Activated T-cell treated with anti-CD3 and anti-CD28 coated beads, Interleukin-2, amount 50 U/mL, for 4 hours (primary cell): ENCODE measurements at regions not wholly inside any gene's neighbourhood (a gene's known extent, or its start where the extent isn't known, plus 50 kb on each side); places are given as distances from the start of the nearest gene placed in this dataset.

Experiments
- ATAC-seq, 2 donors: fragments of 200-7000 bp; cut with Tn5 transposase; one replicate each; pipeline ENCODE4 v1.10.0; 2021
- DNase-seq: peaks from one replicate; pipeline ENCODE4 v3.0.0-alpha.2; 2020
- H3K27me3 Mint-ChIP-seq: one replicate; pipeline ENCODE4 v1.8.0; 2021; ENCODE audit warnings: low read depth, mixed read lengths
- H3K36me3 Mint-ChIP-seq: one replicate; pipeline ENCODE4 v1.8.0; 2022; ENCODE audit warnings: mixed read lengths; ENCODE audit not compliant: insufficient read depth
- H3K4me1 Mint-ChIP-seq: one replicate; pipeline ENCODE4 v1.8.0; 2021; ENCODE audit warnings: low read depth, mixed read lengths
- H3K4me3 Mint-ChIP-seq: one replicate; pipeline ENCODE4 v1.8.0; 2021; ENCODE audit warnings: mild to moderate bottlenecking, moderate library complexity, mixed read lengths
- H3K9me3 Mint-ChIP-seq: one replicate; pipeline ENCODE4 v1.8.0; 2021; ENCODE audit warnings: mixed read lengths

- no peak for DNase-seq
- no peak overlapping the region for H3K4me3 Mint-ChIP-seq
- no peaks in the 10 kb centered on the region for H3K36me3 Mint-ChIP-seq
- H3K9me3 Mint-ChIP-seq, result no peaks in the 10 kb centered on the region
- no peaks in the 10 kb centered on the region for H3K4me1 Mint-ChIP-seq
- ATAC-seq, result no peak
- peaks cover 30% of the 10 kb centered on the region for H3K27me3 Mint-ChIP-seq
Measured at GRCh38 chr2:20150110-20150706, 74.7 kb downstream of the SDC1 start.

- DNase-seq (no peak), ATAC-seq (no peak)
- no peaks in the 10 kb centered on the region for H3K9me3 Mint-ChIP-seq
- H3K4me1 Mint-ChIP-seq, result no peaks in the 10 kb centered on the region
- peaks cover 27% of the 10 kb centered on the region for H3K27me3 Mint-ChIP-seq
- no peak overlapping the region for H3K4me3 Mint-ChIP-seq
- no peaks in the 10 kb centered on the region for H3K36me3 Mint-ChIP-seq
Measured at GRCh38 chr2:20149703-20150030, 75.3 kb downstream of the SDC1 start.

GRCh38 chr2:20148923-20149702 lies 75.8 kb downstream of the SDC1 start:
- no peak overlapping the region for H3K4me3 Mint-ChIP-seq
- H3K9me3 Mint-ChIP-seq, result no peaks in the 10 kb centered on the region
- DNase-seq, result no peak

GRCh38 chr2:20148426-20148922 lies 76.5 kb downstream of the SDC1 start:
- Mint-ChIP-seq H3K4me3 (no peak overlapping the region), H3K27me3 (peaks cover 26% of the 10 kb centered on the region), H3K4me1 (no peaks in the 10 kb centered on the region), H3K9me3 (no peaks in the 10 kb centered on the region), H3K36me3 (no peaks in the 10 kb centered on the region)
- no peak for ATAC-seq
- DNase-seq, result no peak

More at GRCh38 chr2:20148923-20149702, 75.8 kb downstream of the SDC1 start:
- Mint-ChIP-seq H3K4me1 (no peaks in the 10 kb centered on the region), H3K36me3 (no peaks in the 10 kb centered on the region), H3K27me3 (peaks cover 26% of the 10 kb centered on the region)
- ATAC-seq, result no peak

GRCh38 chr2:20147351-20147750 lies 77.6 kb downstream of the SDC1 start:
- H3K4me3 Mint-ChIP-seq, result no peak overlapping the region
- no peak for ATAC-seq
- no peaks in the 10 kb centered on the region for H3K4me1 Mint-ChIP-seq
- no peak for DNase-seq
- H3K27me3 Mint-ChIP-seq, result peaks cover 22% of the 10 kb centered on the region
- no peaks in the 10 kb centered on the region for H3K9me3 Mint-ChIP-seq
- H3K36me3 Mint-ChIP-seq, result no peaks in the 10 kb centered on the region

- Mint-ChIP-seq H3K9me3 (no peaks in the 10 kb centered on the region), H3K4me3 (no peak overlapping the region), H3K27me3 (peaks cover 22% of the 10 kb centered on the region), H3K4me1 (no peaks in the 10 kb centered on the region), H3K36me3 (no peaks in the 10 kb centered on the region)
- DNase-seq (no peak), ATAC-seq (no peak)
Measured at GRCh38 chr2:20146401-20146800, 78.5 kb downstream of the SDC1 start.

- no peaks in the 10 kb centered on the region for H3K9me3 Mint-ChIP-seq
- H3K27me3 Mint-ChIP-seq, result peaks cover 16% of the 10 kb centered on the region
- peak in 1 of 2 donors; percentile 35 for ATAC-seq
- H3K36me3 Mint-ChIP-seq, result no peaks in the 10 kb centered on the region
- no peaks in the 10 kb centered on the region for H3K4me1 Mint-ChIP-seq
- H3K4me3 Mint-ChIP-seq, result no peak overlapping the region
- no peak for DNase-seq
Measured at GRCh38 chr2:20145497-20146193, 79.3 kb downstream of the SDC1 start.

GRCh38 chr2:20144861-20145260 lies 80.1 kb downstream of the SDC1 start:
- H3K4me3 Mint-ChIP-seq, result no peak overlapping the region
- ATAC-seq (no peak), DNase-seq (no peak)
- no peaks in the 10 kb centered on the region for H3K4me1 Mint-ChIP-seq
- no peaks in the 10 kb centered on the region for H3K9me3 Mint-ChIP-seq
- peaks cover 11% of the 10 kb centered on the region for H3K27me3 Mint-ChIP-seq
- H3K36me3 Mint-ChIP-seq, result no peaks in the 10 kb centered on the region

GRCh38 chr2:20144196-20144595 lies 80.7 kb downstream of the SDC1 start:
- Mint-ChIP-seq H3K27me3 (peaks cover 11% of the 10 kb centered on the region), H3K4me3 (no peak overlapping the region), H3K36me3 (no peaks in the 10 kb centered on the region), H3K9me3 (no peaks in the 10 kb centered on the region), H3K4me1 (no peaks in the 10 kb centered on the region)
- DNase-seq (no peak), ATAC-seq (no peak)

- H3K36me3 Mint-ChIP-seq, result no peaks in the 10 kb centered on the region
- H3K27me3 Mint-ChIP-seq, result peaks cover 9% of the 10 kb centered on the region
- H3K4me3 Mint-ChIP-seq, result no peak overlapping the region
- ATAC-seq (no peak), DNase-seq (no peak)
- no peaks in the 10 kb centered on the region for H3K9me3 Mint-ChIP-seq
- H3K4me1 Mint-ChIP-seq, result no peaks in the 10 kb centered on the region
Measured at GRCh38 chr2:20143263-20143662, 81.7 kb downstream of the SDC1 start.

- Mint-ChIP-seq H3K4me3 (no peak overlapping the region), H3K36me3 (no peaks in the 10 kb centered on the region), H3K27me3 (peaks cover 6% of the 10 kb centered on the region), H3K9me3 (no peaks in the 10 kb centered on the region), H3K4me1 (no peaks in the 10 kb centered on the region)
- no peak for DNase-seq
- ATAC-seq, result no peak
Measured at GRCh38 chr2:20141806-20142205, 83.1 kb downstream of the SDC1 start.

GRCh38 chr2:20141056-20141762 lies 83.7 kb downstream of the SDC1 start:
- no peak overlapping the region for H3K4me3 Mint-ChIP-seq
- ATAC-seq (no peak), DNase-seq (no peak)
- no peaks in the 10 kb centered on the region for H3K9me3 Mint-ChIP-seq
- H3K27me3 Mint-ChIP-seq, result peaks cover 3% of the 10 kb centered on the region
- no peaks in the 10 kb centered on the region for H3K36me3 Mint-ChIP-seq
- no peaks in the 10 kb centered on the region for H3K4me1 Mint-ChIP-seq

- Mint-ChIP-seq H3K27me3 (no peaks in the 10 kb centered on the region), H3K4me3 (no peak overlapping the region), H3K36me3 (no peaks in the 10 kb centered on the region), H3K9me3 (no peaks in the 10 kb centered on the region), H3K4me1 (no peaks in the 10 kb centered on the region)
- DNase-seq (no peak), ATAC-seq (no peak)
Measured at GRCh38 chr2:20140321-20141055, 84.4 kb downstream of the SDC1 start.
